GM18498 (cell line): ENCODE measurements at regions not wholly inside any gene's neighbourhood (a gene's known extent, or its start where the extent isn't known, plus 50 kb on each side); places are given as distances from the start of the nearest gene placed in this dataset.

Source experiments
- ATAC-seq: cut with Tn5 transposase; IDR thresholded peaks from one replicate; pipeline ENCODE4 v1.9.1; 2021; ENCODE audit warnings: mild to moderate bottlenecking, moderate library complexity; ENCODE audit not compliant: unreplicated experiment

DNA sequence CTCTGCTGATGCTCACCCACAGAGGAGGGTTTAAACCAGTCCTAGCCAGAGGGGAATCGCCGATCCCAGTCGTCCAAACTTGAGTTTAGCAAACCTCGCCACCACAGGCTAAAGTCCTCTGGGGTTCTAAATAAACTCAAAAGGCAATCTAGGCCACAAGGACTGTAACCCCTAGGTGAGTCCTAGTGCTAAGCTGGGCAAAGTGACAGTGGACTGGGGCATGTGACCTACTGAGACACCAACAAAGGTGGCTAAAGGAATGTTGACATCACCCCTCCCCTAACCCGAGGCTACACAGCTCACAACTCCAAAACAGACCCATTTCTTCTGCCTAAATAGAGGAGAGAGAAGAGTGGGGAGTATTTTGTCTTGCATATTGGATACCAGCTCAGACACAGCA lies 142.8 kb upstream of the PRDX4 start:
- no peak for ATAC-seq

DNA sequence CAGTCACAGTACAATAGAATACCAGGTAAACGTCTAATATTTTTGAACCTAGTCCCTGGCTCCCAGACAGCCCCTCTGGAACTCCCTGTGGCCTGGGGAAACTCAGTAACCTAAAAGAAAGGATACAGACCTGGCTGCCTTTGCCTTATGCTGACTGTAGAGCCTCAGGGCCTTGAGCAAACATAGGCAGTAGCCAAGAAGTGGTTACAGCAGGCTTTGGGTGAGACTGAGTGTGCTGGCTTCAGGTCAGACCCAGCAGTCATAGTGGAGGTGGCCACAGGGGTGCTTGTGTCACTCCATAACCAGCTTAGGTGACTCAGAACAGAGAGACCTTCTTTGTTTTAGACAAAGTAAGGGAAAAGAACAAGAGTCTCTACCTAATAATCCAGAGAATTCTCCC lies 141.8 kb upstream of the PRDX4 start:
- ATAC-seq, result no peak

DNA sequence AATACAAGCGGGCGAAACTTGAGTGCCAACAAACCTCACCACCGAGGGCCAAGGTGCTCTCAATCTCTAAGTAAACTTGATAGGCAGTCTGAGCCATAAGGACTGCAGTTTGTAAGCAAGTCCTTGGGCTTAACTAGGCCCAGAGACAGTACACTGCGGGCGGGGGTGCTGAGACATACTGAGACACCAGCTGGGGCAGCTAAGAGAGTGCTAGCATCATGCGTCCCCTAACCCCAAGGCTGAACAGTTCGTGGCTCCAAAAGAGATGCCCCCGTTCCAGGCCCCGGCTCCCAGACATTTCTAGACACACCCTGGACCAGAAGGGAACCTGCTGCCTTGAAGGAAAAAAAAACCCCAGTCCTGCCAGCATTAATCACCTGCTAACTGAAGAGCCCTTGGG lies 126.8 kb upstream of the PRDX4 start:
- ATAC-seq, result no peak

DNA sequence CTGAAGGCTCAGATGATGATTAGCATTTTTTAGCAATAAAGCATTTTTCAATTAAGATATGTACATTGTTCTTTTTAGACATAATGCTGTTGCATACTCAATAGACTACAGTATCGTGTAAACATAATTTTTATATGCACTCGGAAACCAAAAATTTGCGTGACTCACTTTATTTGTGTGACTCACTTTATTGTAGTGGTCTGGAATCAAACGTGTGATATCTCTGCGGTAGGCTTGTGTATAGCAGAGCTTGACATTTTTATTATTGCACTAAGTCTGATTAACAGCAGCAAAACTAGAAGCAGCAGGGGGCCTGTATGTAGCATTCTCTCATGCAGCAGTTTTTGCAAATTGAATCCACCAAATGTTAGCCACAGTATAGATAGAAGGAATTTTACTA lies 119.1 kb upstream of the PRDX4 start:
- ATAC-seq, result no peak

DNA sequence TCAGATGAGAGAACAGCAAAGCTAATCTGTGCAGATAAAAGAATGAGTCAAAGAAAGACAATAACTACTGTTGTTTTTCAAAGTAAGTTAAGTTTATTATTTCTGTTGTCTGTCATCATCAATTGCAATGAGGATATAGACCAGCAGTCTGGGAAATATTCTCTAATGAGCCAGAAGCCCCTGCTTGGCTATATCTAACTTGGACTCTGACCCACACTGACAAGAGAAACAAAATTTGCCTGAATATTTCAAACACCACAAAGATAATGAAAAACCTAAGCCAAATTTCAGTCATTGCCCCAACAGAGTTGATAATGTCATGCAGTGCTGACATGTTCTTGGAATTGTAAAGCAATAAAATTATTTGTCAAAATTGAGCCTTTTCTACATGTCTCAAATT lies 115.0 kb upstream of the PRDX4 start:
- no peak for ATAC-seq

DNA sequence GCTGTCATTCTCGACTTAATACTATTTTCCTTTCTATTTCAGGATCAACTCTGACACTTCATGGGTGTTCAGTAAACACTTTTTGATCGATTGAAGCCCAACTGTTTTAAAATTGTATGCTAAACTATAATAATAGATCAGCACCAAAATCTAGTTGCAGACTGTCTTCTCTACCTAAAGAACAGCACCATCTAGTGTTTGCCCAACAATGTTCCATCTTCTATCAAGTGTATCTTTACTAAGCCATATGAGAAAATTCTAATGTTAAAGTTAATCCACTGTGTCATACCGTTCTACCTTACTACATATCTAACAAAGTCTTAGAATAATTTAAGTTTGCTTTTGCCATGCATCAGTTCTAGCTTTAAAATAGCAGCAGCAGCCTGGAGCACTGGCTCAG lies 113.0 kb upstream of the PRDX4 start:
- no peak for ATAC-seq

DNA sequence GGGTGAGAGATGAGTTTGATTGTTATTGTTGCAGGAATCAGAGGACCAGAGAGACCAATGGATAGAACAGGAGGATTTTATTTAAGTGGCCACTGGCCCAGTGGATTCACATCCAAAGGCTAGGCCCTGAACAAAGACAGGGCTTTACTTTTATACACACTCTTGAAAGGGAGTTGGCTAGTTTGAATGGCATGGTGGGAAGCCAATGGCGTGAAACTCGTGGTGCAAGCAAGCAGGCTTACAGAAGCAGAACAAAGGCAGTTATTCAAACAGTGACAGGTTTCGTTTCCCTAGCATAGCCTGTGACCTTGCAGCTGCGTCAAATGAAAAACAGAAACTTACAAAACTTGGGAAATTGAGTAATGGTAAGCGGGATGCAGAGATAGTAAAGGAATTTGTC lies 110.2 kb upstream of the PRDX4 start:
- ATAC-seq, result no peak

DNA sequence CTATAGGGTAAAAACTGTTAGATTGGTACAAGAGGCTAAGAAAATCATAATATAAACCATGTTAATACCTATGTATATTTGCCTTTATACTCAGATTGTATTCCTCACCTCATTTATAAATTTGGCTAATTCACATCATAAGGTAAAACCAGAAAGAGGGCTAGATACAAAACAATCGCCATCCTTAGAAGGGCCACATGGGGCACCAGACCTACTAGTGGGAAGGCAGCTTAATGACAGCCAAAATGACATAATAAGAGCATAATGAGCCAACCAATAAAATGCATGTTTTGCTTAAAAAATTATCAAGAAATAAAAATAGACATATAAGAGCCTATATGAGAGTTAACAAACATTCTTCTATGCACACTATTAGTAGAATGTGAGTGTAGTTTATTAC lies 107.3 kb upstream of the PRDX4 start:
- no peak for ATAC-seq

DNA sequence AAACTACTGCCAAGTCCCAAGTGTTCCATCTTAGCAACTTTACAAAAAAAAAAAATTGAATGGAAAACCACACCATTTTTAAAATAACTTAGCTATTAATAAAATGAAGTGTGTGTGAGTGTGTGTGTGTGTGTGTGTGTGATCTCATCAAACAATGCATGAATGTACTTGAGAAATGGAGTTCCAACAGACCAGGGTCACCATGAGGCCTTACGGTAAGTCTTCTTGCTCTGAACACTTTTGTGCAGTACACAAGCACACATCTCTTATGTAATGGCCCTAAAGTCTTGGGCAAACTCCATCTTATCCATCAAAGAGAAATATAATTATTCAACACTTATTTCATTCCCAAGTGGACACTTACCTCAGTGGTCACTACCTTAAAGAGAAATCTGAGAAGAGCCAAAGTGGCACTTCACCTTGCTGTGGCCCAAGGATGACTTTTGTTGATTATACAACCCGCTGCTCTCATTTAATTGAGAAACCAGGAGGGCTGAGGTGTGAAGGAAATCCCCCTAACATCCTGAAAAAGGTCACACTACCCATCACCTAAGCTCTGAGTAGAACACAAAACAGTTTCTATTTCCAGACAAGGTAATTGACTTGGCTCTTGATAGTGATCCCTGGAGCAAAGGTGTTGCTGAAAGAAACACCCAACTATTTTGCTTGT lies 96.5 kb upstream of the PRDX4 start:
- ATAC-seq, result no peak

DNA sequence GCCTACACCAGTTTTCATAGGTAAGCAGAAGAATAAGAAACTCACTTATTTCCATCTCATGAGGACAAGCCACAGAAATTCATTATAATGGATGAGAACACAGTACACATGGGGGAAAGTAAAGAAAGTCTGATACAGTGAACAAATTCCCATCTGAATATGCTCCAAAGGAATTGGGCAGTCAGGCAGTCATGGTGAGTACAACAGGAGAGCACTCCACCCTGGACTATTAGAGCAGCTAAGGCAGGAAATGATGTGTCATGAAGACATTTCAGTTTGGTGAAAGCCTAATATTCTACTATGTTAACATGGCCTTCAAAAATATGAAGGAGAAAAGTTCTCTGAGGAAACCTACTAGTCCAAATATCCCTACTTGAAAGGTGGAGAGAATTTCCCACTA lies 92.0 kb upstream of the PRDX4 start:
- no peak for ATAC-seq

DNA sequence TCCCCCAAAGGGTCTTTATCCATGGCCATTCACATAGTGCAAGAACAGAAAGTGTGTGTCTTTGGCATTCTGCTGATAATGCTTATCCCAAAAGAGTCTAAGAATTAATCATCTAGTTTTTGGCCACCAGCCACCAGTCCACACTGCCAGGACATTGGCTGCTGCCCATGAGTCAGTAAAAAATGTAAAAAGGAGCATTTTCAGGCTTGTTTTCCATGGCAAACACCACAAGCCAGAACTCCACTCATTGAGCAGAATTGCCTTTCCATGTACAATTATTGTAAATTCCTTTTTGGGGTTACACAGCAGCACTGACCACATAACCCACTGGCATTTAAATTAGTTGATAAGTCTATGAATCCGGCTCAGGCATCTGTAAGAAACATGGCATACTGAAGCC lies 89.2 kb upstream of the PRDX4 start:
- no peak for ATAC-seq

DNA sequence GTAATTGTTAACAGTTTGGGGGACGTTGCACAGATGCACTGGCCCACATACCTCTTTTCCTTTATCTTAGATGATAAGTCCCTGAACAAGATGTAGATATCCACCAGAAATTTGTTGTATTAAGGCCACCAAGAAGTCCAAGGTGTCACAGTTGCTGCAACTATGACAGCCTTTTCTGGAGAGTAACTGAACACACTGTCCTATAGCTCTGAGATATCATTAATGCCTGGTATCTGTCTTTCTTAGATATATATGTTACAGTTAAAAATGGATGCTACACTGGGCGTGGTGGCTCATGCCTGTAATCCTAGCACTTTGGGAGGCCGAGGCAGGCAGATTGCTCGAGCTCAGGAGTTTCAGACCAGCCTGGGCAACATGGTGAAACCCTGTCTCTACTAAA lies 77.8 kb upstream of the PRDX4 start:
- no peak for ATAC-seq

DNA sequence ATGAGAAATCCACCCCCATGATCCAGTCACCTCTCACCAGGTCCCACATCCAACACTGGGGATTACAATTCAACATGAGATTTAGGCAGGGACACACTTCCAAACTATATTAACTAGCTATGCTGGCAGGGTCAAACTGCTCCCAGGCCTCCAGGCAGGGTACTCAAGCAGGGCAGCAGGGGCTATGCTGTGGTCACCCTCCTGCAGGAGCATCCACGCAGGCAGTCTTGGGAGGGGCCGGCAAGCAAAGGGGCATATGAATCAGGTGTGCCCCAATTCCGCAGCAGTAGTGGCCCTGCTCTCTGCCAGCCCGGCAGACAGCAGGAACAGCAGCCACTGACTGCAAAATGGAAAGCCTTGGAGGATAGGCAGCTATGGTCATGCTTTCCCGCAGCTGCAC lies 74.6 kb upstream of the PRDX4 start:
- ATAC-seq, result no peak

DNA sequence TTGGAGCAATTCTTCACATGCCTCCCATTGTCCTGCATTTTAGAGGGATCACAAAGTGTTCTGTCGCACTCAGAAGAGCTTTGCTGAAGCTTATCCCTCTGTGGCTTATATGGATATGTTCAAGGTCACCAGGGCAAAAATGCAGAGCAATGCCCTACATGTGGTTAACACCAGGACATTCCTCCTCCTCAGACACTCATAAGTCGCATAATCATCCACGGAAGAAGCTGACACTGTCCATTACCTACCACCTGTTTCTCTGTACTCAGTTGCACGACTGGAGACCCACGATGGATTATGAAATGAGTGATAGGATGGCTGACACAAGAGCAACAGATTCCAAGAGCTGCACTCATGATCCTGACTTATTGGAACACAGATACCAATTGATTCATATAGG lies 68.7 kb upstream of the PRDX4 start:
- ATAC-seq, result no peak

DNA sequence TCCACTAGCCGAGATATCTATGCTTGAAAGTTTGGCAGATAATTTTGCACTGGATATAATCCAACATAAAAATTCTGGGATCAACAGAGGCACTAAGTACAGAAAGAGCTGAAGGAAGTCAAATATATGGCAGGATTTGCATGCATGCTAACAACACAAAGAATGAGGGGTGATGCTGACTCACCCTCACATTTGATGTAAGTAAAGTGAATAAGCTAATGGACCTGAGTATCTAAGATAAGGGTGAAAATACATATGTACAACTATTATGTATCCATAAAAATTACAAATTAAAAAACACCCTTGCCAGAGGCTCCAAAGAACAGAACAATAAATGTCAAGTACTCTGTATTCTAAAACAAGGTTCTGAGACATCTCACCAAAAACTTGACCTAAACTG lies 63.8 kb upstream of the PRDX4 start:
- ATAC-seq, result no peak

DNA sequence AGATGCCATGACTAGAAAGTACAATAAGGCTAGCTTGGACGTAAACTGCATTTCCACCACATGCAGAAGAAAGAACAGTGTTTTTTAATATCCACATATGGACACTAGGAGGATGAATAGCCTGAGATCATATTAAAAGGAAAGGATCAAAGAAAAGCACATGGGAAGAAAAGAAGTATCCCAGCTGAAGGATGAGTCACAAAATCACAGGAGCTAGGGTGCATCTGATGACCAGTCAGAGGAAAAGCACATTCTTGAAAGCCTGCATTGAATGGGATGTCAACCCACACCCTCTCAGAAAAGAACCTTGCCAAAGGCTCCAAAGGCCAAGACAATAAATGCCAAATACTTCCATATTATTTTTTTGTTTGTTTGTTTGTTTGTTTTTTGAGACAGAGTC lies 56.8 kb upstream of the PRDX4 start:
- no peak for ATAC-seq

DNA sequence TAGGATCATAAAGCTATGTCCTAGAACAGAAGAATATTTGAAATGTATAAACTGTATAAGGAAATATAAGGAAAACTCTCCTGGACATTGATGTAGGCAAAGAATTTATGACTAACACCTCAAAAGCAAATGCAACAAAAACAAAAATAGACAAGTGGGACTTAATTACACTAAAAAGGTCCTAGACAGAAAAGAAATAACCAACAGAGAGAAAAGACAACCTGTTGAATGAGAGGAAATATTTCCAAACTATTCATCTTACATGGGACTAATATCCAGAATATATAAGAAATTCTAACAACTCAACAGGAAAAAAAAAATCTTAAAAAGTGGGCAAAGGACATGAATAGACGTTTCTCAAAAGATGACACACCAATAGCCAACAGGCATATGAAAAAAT lies 54.4 kb upstream of the PRDX4 start:
- ATAC-seq, result no peak

DNA sequence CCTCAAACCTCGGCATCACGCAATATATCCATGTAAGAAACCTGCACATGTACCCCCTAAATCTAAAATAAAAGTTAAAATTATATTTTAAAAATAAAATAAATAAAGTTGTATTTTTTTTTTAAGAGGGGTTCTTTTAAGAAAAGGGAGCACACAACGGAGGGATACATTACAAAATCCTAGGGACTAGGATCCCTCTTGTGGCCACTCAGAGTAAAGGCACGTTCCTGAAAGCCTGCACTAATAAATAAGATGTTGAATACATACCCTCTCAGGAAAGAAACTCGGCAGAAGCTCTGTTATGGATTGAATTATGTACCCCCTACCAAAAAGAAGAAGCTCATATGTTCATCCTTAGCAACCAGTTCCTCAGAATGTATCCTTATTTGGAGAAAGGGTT lies 50.9 kb upstream of the PRDX4 start:
- ATAC-seq, result peak; percentile 46
